RCC 7860 (cell line): ENCODE measurements at regions not wholly inside any gene's neighbourhood (a gene's known extent, or its start where the extent isn't known, plus 50 kb on each side); places are given as distances from the start of the nearest gene placed in this dataset.

Experiments used
- DNase-seq: peaks from one replicate; pipeline ENCODE4 v3.0.0-alpha.2; 2015; ENCODE audit warnings: low spot score
- FAIRE-seq: peaks from 2 replicates; lab custom pipeline; 2012; peaks lifted over from hg19 to GRCh38; lab: Jason Lieb, UNC

GRCh38 chr3:16803019-16803418 is 81.7 kb upstream of the PLCL2 start:
- DNase-seq (no peak), FAIRE-seq (no peak)

- DNase-seq (no peak), FAIRE-seq (no peak)
Observed at GRCh38 chr3:16807391-16807790, 77.4 kb upstream of the PLCL2 start.

- DNase-seq (no peak), FAIRE-seq (no peak)
Observed at GRCh38 chr3:16808393-16809107, 76.2 kb upstream of the PLCL2 start.

GRCh38 chr3:16809482-16809881 is 75.3 kb upstream of the PLCL2 start:
- no peak for DNase-seq
- no peak for FAIRE-seq

GRCh38 chr3:16809993-16810392 is 74.8 kb upstream of the PLCL2 start:
- FAIRE-seq (no peak), DNase-seq (no peak)

- DNase-seq (no peak), FAIRE-seq (no peak)
Observed at GRCh38 chr3:16810593-16811367, 74.0 kb upstream of the PLCL2 start.

GRCh38 chr3:16811950-16812349 is 72.8 kb upstream of the PLCL2 start:
- DNase-seq, result no peak
- FAIRE-seq, result no peak

GRCh38 chr3:16813336-16813735 is 71.4 kb upstream of the PLCL2 start:
- DNase-seq, result no peak
- FAIRE-seq, result no peak

DNA sequence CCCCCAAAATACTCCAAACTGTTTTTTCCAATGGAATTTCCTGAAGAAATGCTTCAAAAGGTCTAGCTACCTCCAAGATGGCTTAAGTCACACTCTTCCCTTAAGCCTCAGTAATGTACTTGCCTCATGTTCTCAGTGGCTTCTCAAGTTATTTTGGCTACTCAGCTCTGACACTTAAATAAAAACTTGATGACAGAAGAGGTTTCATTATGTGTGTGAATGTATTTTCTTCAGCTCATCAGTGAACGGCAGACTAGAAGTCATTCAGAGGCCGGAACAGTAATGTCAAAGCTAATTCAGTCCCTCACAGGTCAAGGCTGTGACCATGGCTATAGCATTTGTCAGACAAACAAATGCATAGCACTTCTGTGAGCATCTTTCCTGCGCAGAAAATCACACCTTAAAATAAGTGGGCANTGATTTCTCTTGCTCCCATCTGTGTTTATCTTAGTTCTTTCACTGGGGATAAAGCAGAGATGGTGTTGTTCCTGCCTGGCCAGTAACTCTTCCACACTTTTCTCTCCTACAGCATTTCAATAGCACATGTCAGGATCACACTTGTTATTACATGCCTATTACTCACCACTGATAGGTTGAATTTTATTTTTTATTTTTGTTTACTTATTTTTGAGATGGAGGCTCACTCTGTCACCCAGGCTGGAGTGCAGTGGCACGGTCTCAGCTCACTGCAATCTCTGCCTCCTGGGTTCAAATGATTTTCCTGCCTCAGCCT is 68.5 kb upstream of the PLCL2 start:
- DNase-seq (no peak), FAIRE-seq (no peak)

DNA sequence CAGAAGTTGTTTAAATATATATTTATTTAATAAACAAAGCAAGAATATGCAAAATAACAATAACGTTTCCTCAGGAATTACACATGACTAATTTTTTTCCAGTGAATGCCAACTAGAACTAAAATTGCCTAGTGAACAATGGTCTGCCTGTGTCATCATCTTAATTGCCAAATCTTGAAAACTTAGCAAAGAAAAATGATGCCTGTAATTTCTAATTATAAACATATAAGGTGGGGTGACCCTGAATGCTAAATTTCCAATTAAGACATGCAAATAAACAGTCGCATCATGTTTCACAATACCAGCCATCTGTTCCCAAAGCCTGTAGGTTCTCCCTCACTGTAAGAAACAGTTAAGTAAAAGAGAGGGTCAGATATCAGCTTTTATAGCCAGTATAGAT is 67.6 kb upstream of the PLCL2 start:
- DNase-seq (no peak), FAIRE-seq (no peak)

- no peak for FAIRE-seq
Observed at GRCh38 chr3:16818194-16818593, 66.6 kb upstream of the PLCL2 start.

DNA sequence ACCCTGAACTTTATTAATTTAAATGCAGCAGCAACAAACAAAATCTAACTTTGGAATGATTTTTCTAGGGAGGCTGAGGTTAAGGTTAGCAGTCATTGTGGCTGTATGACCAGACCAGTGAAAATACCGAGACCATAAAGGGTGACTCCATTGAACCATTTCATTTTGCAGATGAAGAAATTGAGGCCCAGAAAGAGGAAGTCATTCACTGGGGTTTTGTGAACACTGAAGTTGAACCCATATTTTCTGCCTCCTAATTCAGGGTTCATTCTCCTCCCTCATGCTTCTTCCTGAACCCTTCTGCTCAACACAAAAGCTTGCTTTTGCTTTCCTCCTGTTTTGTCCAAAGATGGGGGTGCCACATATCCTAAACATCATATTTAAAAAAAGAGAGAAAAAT is 65.8 kb upstream of the PLCL2 start:
- DNase-seq, result no peak
- no peak for FAIRE-seq

More at GRCh38 chr3:16818194-16818593, 66.6 kb upstream of the PLCL2 start:
- DNase-seq, result no peak

- no peak for FAIRE-seq
- DNase-seq, result no peak
Observed at GRCh38 chr3:16820485-16820884, 64.3 kb upstream of the PLCL2 start.

GRCh38 chr3:16821053-16821452 is 63.7 kb upstream of the PLCL2 start:
- no peak for FAIRE-seq

GRCh38 chr3:16824081-16824696 is 60.6 kb upstream of the PLCL2 start:
- FAIRE-seq (no peak), DNase-seq (no peak)

More at GRCh38 chr3:16821053-16821452, 63.7 kb upstream of the PLCL2 start:
- DNase-seq, result no peak

DNA sequence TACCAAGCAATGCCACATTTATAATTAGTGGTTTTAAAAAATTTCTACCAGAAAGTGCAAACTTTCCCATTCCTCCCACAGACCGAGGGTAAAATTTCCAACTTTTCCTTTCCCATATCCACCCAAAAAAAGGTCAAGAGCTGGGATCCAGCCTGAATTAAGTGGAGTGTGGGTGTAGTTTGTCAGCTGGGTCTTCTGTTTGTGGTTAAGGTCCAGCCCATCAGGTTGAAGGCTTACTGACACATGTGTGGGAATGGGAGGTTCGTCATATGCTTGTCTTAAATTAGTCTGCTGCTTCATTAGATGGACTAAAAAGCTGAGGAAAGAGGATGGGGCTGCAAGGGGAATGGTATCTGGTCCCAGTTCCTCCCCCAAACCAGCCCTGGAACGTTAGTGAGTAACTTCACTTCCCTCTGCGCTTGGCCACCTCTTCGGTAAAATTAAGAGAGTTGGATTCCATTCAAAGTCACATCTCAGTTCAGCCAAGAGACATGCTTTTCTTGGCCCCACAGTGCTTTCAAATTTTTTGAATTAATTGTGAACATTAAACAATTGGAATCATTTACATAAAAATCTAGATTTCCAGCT is 59.0 kb upstream of the PLCL2 start:
- no peak for DNase-seq
- no peak for FAIRE-seq

DNA sequence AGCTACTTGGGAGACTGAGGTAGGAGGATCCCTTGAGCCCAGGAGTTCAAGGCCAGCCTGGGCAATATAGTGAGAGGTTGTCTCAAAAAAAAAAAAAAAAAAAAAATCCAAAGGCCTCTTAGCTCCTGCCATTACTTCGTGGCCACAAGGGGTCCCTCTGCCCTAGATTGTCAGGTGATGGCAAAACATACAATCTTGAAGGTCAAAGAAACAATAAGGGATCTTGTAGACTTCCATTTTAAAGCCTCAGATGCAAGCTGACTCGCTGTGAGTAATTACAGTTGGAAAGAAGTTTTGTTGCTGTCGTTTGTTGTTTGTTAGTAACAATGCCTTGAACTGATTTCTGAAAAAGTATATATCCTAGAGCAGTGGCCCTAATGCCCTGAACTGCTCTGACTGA is 55.9 kb upstream of the PLCL2 start:
- no peak for DNase-seq
- no peak for FAIRE-seq

DNA sequence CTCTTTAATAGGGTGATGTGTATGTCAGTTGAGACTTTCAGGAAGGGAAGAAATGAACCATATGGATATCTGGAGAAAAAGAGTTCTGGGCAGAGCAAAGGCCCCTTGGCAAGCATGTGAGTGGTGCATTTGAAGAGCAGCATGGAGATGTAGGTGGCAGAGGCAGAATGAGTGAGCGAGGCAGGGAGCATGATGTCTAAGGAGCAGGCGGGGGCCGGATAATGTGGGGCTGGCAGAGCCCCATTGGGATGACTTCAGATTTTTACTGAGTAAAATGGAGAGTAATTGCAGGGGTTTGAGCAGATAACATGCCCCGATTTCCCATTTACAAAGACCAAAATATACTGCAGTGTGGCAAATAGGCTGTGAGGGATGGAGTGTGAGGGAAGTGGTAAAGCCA is 52.9 kb upstream of the PLCL2 start:
- no peak for DNase-seq
- FAIRE-seq, result no peak

- DNase-seq (no peak), FAIRE-seq (no peak)
Observed at GRCh38 chr3:16834214-16834613, 50.5 kb upstream of the PLCL2 start.

GRCh38 chr3:16834753-16835152 is 50.0 kb upstream of the PLCL2 start:
- DNase-seq (no peak), FAIRE-seq (no peak)
